ENCODE measurements at regions not wholly inside any gene's neighbourhood (a gene's known extent, or its start where the extent isn't known, plus 50 kb on each side); places are given as distances from the start of the nearest gene placed in this dataset.

GRCh38 chr6:14882394-14883026, 363.4 kb upstream of the JARID2 start:
- Histone ChIP-seq H3K4me3 (ENCODE audit: insufficient read depth, low read depth, low read length) (no peak overlapping the region), H4K20me1 (ENCODE audit: insufficient read depth, low read length) (no peaks in the 10 kb centered on the region), H3K4me2 (ENCODE audit: low read length) (no peak overlapping the region), H3K79me2 (ENCODE audit: insufficient read depth, low read length) (no peaks in the 10 kb centered on the region), H3K4me1 (ENCODE audit: insufficient read depth, low read length) (peaks cover 31% of the 10 kb centered on the region), H3K27me3 (ENCODE audit: insufficient read depth, low read length) (no peaks in the 10 kb centered on the region), H2AFZ (ENCODE audit: low read depth, low read length) (no peak overlapping the region), H3K36me3 (ENCODE audit: insufficient read depth, low read length) (no peaks in the 10 kb centered on the region), H3K27ac (ENCODE audit: low read depth, low read length) (no peak overlapping the region), H3K9ac (ENCODE audit: low read length) (no peak overlapping the region), H3K9me3 (ENCODE audit: insufficient read depth, low read depth, low read length) (no peaks in the 10 kb centered on the region)
- FAIRE-seq = no peak
- no peaks in the 10 kb centered on the region for H3K9me3 Mint-ChIP-seq (ENCODE audit: unreplicated experiment)
- no peak for DNase-seq (ENCODE audit: low read depth)
- H3K27ac Mint-ChIP-seq (ENCODE audit: unreplicated experiment) = no peak overlapping the region
- peaks cover 3% of the 10 kb centered on the region for H3K27me3 Mint-ChIP-seq (ENCODE audit: low read depth, unreplicated experiment)
- H3K36me3 Mint-ChIP-seq (ENCODE audit: low read depth, unreplicated experiment) = no peaks in the 10 kb centered on the region
- peaks cover 16% of the 10 kb centered on the region for H3K4me1 Mint-ChIP-seq (ENCODE audit: low read depth, unreplicated experiment)
- H3K4me3 Mint-ChIP-seq (ENCODE audit: unreplicated experiment) = no peak overlapping the region
- no peak for TF ChIP-seq EZH2 (IDR thresholded peaks at IDR 0.05; ENCODE audit: insufficient read depth, low read length)
- TF ChIP-seq, protein P1, sequence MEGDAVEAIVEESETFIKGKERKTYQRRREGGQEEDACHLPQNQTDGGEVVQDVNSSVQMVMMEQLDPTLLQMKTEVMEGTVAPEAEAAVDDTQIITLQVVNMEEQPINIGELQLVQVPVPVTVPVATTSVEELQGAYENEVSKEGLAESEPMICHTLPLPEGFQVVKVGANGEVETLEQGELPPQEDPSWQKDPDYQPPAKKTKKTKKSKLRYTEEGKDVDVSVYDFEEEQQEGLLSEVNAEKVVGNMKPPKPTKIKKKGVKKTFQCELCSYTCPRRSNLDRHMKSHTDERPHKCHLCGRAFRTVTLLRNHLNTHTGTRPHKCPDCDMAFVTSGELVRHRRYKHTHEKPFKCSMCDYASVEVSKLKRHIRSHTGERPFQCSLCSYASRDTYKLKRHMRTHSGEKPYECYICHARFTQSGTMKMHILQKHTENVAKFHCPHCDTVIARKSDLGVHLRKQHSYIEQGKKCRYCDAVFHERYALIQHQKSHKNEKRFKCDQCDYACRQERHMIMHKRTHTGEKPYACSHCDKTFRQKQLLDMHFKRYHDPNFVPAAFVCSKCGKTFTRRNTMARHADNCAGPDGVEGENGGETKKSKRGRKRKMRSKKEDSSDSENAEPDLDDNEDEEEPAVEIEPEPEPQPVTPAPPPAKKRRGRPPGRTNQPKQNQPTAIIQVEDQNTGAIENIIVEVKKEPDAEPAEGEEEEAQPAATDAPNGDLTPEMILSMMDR (IDR thresholded peaks at IDR 0.05; ENCODE audit: insufficient read depth, low read depth, low read length) = no peak

DNA sequence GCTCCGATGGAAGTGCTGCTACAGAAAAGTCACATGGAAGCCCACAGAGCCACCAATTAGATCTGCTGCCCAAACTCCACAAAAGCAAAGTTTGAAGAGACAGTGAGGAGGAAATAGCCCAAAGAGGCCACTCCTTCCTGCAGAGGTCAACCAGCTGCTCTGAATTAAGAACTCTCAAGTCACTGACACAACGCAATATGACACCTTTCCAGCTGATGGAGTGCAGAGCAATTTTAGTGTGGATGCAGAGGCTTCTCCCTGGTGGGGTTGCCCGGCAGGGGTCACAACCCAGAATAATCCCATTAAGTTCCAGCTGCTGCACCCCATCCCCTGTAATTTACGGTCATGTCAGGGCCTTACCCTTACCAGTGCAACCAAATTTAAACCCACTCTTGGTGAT, 361.9 kb upstream of the JARID2 start:
- no peaks in the 10 kb centered on the region for H3K9me3 ChIP-seq (ENCODE audit: insufficient read depth, low read depth, low read length)
- H3K36me3 ChIP-seq (ENCODE audit: insufficient read depth, low read length) = no peaks in the 10 kb centered on the region
- peaks cover 3% of the 10 kb centered on the region for H3K27me3 Mint-ChIP-seq (ENCODE audit: low read depth, unreplicated experiment)
- no peak for TF ChIP-seq EZH2 (IDR thresholded peaks at IDR 0.05; ENCODE audit: insufficient read depth, low read length)
- TF ChIP-seq, protein P1 (IDR thresholded peaks at IDR 0.05; ENCODE audit: insufficient read depth, low read depth, low read length) = no peak
- H3K9me3 Mint-ChIP-seq (ENCODE audit: unreplicated experiment) = no peaks in the 10 kb centered on the region
- no peaks in the 10 kb centered on the region for H3K79me2 ChIP-seq (ENCODE audit: insufficient read depth, low read length)
- H3K4me3 ChIP-seq (ENCODE audit: insufficient read depth, low read depth, low read length) = no peak overlapping the region
- no peak overlapping the region for H3K27ac Mint-ChIP-seq (ENCODE audit: unreplicated experiment)
- H3K27ac ChIP-seq (ENCODE audit: low read depth, low read length) = no peak overlapping the region
- no peaks in the 10 kb centered on the region for H3K36me3 Mint-ChIP-seq (ENCODE audit: low read depth, unreplicated experiment)
- H3K4me1 ChIP-seq (ENCODE audit: insufficient read depth, low read length) = peaks cover 23% of the 10 kb centered on the region
- no peaks in the 10 kb centered on the region for H4K20me1 ChIP-seq (ENCODE audit: insufficient read depth, low read length)
- no peak overlapping the region for H3K4me3 Mint-ChIP-seq (ENCODE audit: unreplicated experiment)
- H3K27me3 ChIP-seq (ENCODE audit: insufficient read depth, low read length) = no peaks in the 10 kb centered on the region
- H2AFZ ChIP-seq (ENCODE audit: low read depth, low read length) = no peak overlapping the region
- H3K9ac ChIP-seq (ENCODE audit: low read length) = no peak overlapping the region
- no peak overlapping the region for H3K4me2 ChIP-seq (ENCODE audit: low read length)
- peaks cover 10% of the 10 kb centered on the region for H3K4me1 Mint-ChIP-seq (ENCODE audit: low read depth, unreplicated experiment)
- FAIRE-seq = no peak
- peak; percentile 12 for DNase-seq (ENCODE audit: low read depth)

DNA sequence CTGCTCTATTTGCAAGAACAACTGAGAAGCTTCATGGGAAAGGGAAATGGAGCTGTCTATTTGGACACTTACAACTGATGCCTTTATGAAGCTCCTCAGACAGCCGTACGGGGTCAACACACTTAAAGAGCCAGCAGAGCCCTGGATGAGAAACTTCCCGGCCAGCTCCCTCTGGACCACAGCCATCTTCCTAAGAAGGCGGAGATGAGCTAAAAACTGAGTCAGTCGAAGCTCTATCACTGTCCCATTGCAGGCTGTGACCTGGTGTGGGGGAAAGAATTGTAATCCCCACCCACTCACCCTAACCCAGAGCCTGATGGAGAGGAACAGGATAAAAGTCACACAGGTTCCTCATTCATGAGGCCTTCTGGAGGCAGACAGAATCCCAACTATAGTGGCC, 360.4 kb upstream of the JARID2 start:
- TF ChIP-seq, protein P1 (IDR thresholded peaks at IDR 0.05; ENCODE audit: insufficient read depth, low read depth, low read length) = no peak
- TF ChIP-seq EZH2 (IDR thresholded peaks at IDR 0.05; ENCODE audit: insufficient read depth, low read length) = no peak
- H3K4me2 ChIP-seq (ENCODE audit: low read length) = no peak overlapping the region
- H3K36me3 Mint-ChIP-seq (ENCODE audit: low read depth, unreplicated experiment) = no peaks in the 10 kb centered on the region
- H3K27me3 ChIP-seq (ENCODE audit: insufficient read depth, low read length) = no peaks in the 10 kb centered on the region
- no peak overlapping the region for H3K9ac ChIP-seq (ENCODE audit: low read length)
- H3K27me3 Mint-ChIP-seq (ENCODE audit: low read depth, unreplicated experiment) = peaks cover 3% of the 10 kb centered on the region
- H4K20me1 ChIP-seq (ENCODE audit: insufficient read depth, low read length) = no peaks in the 10 kb centered on the region
- no peak overlapping the region for H3K4me3 ChIP-seq (ENCODE audit: insufficient read depth, low read depth, low read length)
- H3K4me1 Mint-ChIP-seq (ENCODE audit: low read depth, unreplicated experiment) = peaks cover 10% of the 10 kb centered on the region
- peaks cover 23% of the 10 kb centered on the region for H3K4me1 ChIP-seq (ENCODE audit: insufficient read depth, low read length)
- DNase-seq (ENCODE audit: low read depth) (peak; percentile 38), FAIRE-seq (no peak)
- H3K36me3 ChIP-seq (ENCODE audit: insufficient read depth, low read length) = no peaks in the 10 kb centered on the region
- H3K79me2 ChIP-seq (ENCODE audit: insufficient read depth, low read length) = no peaks in the 10 kb centered on the region
- H3K9me3 ChIP-seq (ENCODE audit: insufficient read depth, low read depth, low read length) = no peaks in the 10 kb centered on the region
- H3K9me3 Mint-ChIP-seq (ENCODE audit: unreplicated experiment) = no peaks in the 10 kb centered on the region
- H3K4me3 Mint-ChIP-seq (ENCODE audit: unreplicated experiment) = no peak overlapping the region
- no peak overlapping the region for H3K27ac ChIP-seq (ENCODE audit: low read depth, low read length)
- H3K27ac Mint-ChIP-seq (ENCODE audit: unreplicated experiment) = no peak overlapping the region
- H2AFZ ChIP-seq (ENCODE audit: low read depth, low read length) = no peak overlapping the region
